ENCODE measurements at regions not wholly inside any gene's neighbourhood (a gene's known extent, or its start where the extent isn't known, plus 50 kb on each side); places are given as distances from the start of the nearest gene placed in this dataset.

- Mint-ChIP-seq H3K36me3 (ENCODE audit: low read depth) (no peaks in the 10 kb centered on the region), H3K4me1 (peaks cover 67% of the 10 kb centered on the region), H3K4me3 (no peak overlapping the region), H3K27ac (peak overlapping the region; percentile 79 to 95 (median 94)), H3K27me3 (ENCODE audit: low read depth) (peaks cover 3% of the 10 kb centered on the region), H3K9me3 (no peaks in the 10 kb centered on the region)
- TF ChIP-seq, protein P1, sequence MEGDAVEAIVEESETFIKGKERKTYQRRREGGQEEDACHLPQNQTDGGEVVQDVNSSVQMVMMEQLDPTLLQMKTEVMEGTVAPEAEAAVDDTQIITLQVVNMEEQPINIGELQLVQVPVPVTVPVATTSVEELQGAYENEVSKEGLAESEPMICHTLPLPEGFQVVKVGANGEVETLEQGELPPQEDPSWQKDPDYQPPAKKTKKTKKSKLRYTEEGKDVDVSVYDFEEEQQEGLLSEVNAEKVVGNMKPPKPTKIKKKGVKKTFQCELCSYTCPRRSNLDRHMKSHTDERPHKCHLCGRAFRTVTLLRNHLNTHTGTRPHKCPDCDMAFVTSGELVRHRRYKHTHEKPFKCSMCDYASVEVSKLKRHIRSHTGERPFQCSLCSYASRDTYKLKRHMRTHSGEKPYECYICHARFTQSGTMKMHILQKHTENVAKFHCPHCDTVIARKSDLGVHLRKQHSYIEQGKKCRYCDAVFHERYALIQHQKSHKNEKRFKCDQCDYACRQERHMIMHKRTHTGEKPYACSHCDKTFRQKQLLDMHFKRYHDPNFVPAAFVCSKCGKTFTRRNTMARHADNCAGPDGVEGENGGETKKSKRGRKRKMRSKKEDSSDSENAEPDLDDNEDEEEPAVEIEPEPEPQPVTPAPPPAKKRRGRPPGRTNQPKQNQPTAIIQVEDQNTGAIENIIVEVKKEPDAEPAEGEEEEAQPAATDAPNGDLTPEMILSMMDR (IDR thresholded peaks at IDR 0.05; ENCODE audit: unreplicated experiment in 3 of 3) = no peak
Measured at GRCh38 chr13:76636829-76637228, 249.4 kb downstream of the KCTD12 start.

DNA sequence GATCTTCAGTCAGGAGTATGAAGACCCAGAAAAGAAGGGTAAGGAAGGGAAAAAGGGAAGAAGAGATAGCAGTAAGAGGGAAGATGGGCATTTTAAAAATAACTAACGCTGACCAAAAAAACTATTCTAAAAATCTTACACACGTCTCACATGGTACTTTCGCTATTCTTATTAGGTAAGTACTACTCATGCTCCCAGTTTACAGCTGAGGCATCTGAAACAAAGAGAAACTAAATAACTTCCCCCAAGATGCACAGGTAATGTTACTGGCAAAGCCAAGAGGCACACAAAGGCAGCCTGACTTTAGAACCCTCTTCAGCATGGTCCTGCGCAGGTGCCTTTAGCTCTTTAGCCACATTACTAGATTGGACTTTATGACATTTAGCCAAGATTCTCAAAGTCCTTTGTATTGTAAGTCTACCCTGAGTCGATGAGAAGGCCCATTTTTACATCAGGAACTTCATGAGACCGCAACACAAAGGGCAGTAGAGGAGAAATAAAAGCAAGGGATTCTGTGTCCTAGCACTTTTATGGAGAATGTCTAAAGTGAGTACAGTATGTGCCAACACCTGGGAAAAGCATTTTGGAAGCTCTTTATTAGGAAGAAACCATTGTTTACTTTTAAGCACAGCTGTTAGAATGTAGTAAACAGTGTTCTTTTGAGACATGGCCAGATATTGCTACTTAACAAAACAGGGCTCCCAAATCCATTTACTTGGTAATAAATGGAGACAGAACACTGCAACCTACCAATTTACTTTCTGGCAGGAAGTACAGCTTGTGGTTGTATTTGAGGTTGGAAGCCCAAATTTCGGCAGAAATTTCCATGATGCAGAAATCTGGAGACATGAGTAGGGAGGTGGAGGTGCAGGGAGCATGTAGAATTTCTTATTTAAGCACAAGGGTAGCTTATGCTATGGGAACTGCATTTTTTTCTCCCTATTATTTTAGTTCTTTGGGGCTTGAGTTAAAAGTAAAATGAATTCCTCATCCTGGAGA lies 250.7 kb downstream of the KCTD12 start:
- Mint-ChIP-seq H3K9me3 (no peaks in the 10 kb centered on the region), H3K27me3 (ENCODE audit: low read depth) (peaks cover 3% of the 10 kb centered on the region), H3K36me3 (ENCODE audit: low read depth) (no peaks in the 10 kb centered on the region), H3K4me3 (no peak overlapping the region), H3K27ac (peak overlapping the region; percentile 79 to 95 (median 94)), H3K4me1 (peaks cover 55% of the 10 kb centered on the region)
- TF ChIP-seq, protein P1 (IDR thresholded peaks at IDR 0.05; ENCODE audit: unreplicated experiment in 3 of 3) = no peak

DNA sequence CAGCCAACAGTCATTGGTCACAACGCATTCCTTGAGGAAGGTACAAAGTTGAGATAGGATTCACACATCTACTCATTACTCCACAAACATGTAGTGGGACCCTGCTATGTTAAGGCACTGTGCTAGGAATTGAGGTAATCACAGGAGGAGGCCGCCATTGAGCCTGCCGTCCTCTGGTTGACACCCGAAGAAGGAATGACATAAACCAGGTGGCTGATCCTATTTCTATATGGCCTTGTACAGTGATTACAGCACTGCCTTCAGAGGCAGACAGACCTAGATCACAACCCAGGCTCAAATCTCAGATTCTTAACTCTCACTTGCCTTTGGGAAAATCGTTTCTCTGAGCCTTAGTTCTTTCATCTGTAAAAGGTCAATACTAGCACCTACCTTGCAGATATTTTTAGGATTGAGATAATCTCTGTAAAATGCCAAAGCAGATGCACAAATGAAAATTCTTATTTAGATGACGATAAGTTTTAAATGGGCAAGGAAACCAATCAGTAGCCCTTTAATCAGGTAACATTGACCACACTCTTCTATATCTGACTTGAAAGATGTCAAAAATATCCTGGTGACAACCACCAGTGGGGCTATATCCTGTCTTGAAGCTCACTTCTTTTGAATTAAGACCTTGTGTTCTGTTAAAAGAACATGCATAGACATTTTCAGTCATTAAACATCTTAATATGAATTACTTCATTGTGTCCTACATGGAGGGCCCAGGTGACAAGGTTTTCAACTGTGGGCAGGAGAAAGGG lies 251.6 kb downstream of the KCTD12 start:
- TF ChIP-seq, protein P1 (IDR thresholded peaks at IDR 0.05; ENCODE audit: unreplicated experiment in 3 of 3) = no peak
- Mint-ChIP-seq H3K9me3 (no peaks in the 10 kb centered on the region), H3K4me1 (peaks cover 50% of the 10 kb centered on the region), H3K36me3 (ENCODE audit: low read depth) (no peaks in the 10 kb centered on the region), H3K4me3 (no peak overlapping the region), H3K27me3 (ENCODE audit: low read depth) (peaks cover 5% of the 10 kb centered on the region), H3K27ac (peak overlapping the region in 1 of 3 experiments; percentile 95)

DNA sequence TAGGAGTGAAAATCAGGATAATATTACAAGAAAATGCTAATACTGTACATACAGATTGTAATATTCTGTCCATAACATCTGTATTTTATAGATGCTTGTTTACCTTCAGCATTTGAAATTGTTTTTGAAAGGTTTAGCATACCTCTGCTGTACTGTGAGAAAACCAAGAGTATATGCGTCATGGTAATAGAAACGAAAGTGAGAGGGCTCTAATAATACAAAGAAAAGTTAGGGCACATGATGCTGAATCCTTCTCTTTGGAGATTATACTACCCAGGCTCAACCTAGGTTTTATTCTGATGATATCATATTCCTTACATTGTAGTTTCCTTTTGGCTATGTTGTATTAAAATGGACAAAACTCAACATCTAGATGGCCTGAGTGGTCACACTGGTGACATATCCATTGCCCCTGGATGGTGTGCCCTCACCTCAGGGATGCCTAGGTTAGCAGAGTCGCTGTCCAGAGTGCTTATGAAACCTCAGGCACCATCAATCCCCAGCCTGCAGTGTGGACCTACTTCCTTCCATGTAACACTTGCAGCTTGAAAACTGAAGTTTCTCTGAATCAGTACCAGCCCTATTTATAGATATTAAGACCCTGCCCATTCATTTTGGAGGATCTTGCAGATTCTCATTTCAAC lies 253.7 kb downstream of the KCTD12 start:
- Mint-ChIP-seq H3K36me3 (ENCODE audit: low read depth) (no peaks in the 10 kb centered on the region), H3K27me3 (ENCODE audit: low read depth) (peaks cover 6% of the 10 kb centered on the region), H3K4me3 (no peak overlapping the region), H3K27ac (no peak overlapping the region), H3K4me1 (peaks cover 32% of the 10 kb centered on the region), H3K9me3 (peaks cover 4% of the 10 kb centered on the region)
- TF ChIP-seq, protein P1 (IDR thresholded peaks at IDR 0.05; ENCODE audit: unreplicated experiment in 3 of 3) = no peak

GRCh38 chr13:76630629-76631230 lies 255.5 kb downstream of the KCTD12 start:
- Mint-ChIP-seq H3K27ac (no peak overlapping the region), H3K9me3 (peaks cover 5% of the 10 kb centered on the region), H3K4me1 (peaks cover 14% of the 10 kb centered on the region), H3K27me3 (ENCODE audit: low read depth) (peaks cover 11% of the 10 kb centered on the region), H3K36me3 (ENCODE audit: low read depth) (no peaks in the 10 kb centered on the region), H3K4me3 (no peak overlapping the region)
- TF ChIP-seq, protein P1 (IDR thresholded peaks at IDR 0.05; ENCODE audit: unreplicated experiment in 3 of 3) = no peak
